ENCODE measurements at regions not wholly inside any gene's neighbourhood (a gene's known extent, or its start where the extent isn't known, plus 50 kb on each side); places are given as distances from the start of the nearest gene placed in this dataset.

DNA sequence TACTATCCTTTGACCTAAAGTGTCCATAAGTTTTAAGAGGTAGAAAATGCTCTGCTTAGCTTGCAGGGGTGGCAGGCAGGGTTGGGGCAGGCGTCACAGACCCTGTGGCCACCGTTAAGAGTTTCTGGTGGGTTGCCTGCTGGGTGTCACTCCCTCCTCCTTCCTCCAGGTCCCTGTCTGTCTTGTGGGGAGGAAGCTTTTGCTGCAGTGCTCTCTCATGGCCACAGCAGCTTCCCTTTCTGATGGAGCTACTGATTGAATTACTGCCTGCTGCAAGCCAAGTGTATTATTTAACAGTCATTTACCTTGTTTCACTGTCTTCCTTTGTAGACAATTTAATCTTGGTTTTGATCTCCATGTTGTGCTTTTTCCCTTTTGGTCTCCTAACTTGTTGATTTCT is 384.6 kb downstream of the IDS start:
- H3K79me2 ChIP-seq = no peaks in the 10 kb centered on the region
- no peaks in the 10 kb centered on the region for H3K4me1 ChIP-seq
- H3K27me3 ChIP-seq (ENCODE audit: control insufficient read depth, insufficient read depth, low read length) = no peaks in the 10 kb centered on the region
- no peak overlapping the region for H3K27ac ChIP-seq
- no peaks in the 10 kb centered on the region for H3K9me3 ChIP-seq (ENCODE audit: control insufficient read depth, low read length)
- H3K4me3 ChIP-seq (ENCODE audit: low read depth, low read length) = no peak overlapping the region
- no peak overlapping the region for H3K4me2 ChIP-seq (ENCODE audit: low read length)
- H3K9ac ChIP-seq = no peak overlapping the region
- TF ChIP-seq, protein P1, sequence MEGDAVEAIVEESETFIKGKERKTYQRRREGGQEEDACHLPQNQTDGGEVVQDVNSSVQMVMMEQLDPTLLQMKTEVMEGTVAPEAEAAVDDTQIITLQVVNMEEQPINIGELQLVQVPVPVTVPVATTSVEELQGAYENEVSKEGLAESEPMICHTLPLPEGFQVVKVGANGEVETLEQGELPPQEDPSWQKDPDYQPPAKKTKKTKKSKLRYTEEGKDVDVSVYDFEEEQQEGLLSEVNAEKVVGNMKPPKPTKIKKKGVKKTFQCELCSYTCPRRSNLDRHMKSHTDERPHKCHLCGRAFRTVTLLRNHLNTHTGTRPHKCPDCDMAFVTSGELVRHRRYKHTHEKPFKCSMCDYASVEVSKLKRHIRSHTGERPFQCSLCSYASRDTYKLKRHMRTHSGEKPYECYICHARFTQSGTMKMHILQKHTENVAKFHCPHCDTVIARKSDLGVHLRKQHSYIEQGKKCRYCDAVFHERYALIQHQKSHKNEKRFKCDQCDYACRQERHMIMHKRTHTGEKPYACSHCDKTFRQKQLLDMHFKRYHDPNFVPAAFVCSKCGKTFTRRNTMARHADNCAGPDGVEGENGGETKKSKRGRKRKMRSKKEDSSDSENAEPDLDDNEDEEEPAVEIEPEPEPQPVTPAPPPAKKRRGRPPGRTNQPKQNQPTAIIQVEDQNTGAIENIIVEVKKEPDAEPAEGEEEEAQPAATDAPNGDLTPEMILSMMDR (IDR thresholded peaks at IDR 0.05) = no peak
- H2AFZ ChIP-seq = no peak overlapping the region
- no peaks in the 10 kb centered on the region for H3K36me3 ChIP-seq (ENCODE audit: control insufficient read depth, insufficient read depth, low read length)

- Histone ChIP-seq H3K4me3 (ENCODE audit: low read depth, low read length) (no peak overlapping the region), H3K4me2 (ENCODE audit: low read length) (no peak overlapping the region), H3K4me1 (no peaks in the 10 kb centered on the region), H3K27ac (no peak overlapping the region), H3K9ac (no peak overlapping the region), H2AFZ (no peak overlapping the region), H3K36me3 (ENCODE audit: control insufficient read depth, insufficient read depth, low read length) (no peaks in the 10 kb centered on the region), H3K79me2 (no peaks in the 10 kb centered on the region), H3K9me3 (ENCODE audit: control insufficient read depth, low read length) (no peaks in the 10 kb centered on the region), H3K27me3 (ENCODE audit: control insufficient read depth, insufficient read depth, low read length) (no peaks in the 10 kb centered on the region)
- TF ChIP-seq, protein P1 (IDR thresholded peaks at IDR 0.05) = no peak
Measured at GRCh38 chrX:149114874-149115273, 390.2 kb downstream of the IDS start.

DNA sequence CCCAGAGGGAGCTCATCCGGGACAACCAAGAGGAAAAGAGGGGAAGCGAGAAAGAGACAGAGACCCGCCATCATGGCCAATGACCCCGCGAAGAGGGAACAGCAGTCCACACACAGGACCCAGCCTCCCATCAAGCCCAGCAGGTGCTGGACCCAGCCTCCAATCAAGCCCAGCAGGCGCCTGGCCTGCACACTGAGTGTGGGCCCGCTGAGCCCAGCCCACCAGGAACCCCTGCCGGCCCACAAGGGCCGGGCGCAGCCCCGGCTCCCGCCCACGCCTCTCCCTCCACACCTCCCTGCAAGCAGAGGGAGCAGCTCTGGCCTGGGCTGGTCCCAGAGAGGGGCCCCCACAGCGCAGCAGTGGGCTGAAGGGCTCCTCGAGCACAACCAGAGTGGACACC is 391.1 kb downstream of the IDS start:
- no peak overlapping the region for H2AFZ ChIP-seq
- no peak overlapping the region for H3K4me3 ChIP-seq (ENCODE audit: low read depth, low read length)
- H3K79me2 ChIP-seq = no peaks in the 10 kb centered on the region
- H3K9ac ChIP-seq = no peak overlapping the region
- H3K9me3 ChIP-seq (ENCODE audit: control insufficient read depth, low read length) = no peaks in the 10 kb centered on the region
- H3K27ac ChIP-seq = no peak overlapping the region
- no peaks in the 10 kb centered on the region for H3K27me3 ChIP-seq (ENCODE audit: control insufficient read depth, insufficient read depth, low read length)
- TF ChIP-seq, protein P1 (IDR thresholded peaks at IDR 0.05) = no peak
- H3K4me1 ChIP-seq = no peaks in the 10 kb centered on the region
- no peak overlapping the region for H3K4me2 ChIP-seq (ENCODE audit: low read length)
- no peaks in the 10 kb centered on the region for H3K36me3 ChIP-seq (ENCODE audit: control insufficient read depth, insufficient read depth, low read length)

- H3K36me3 ChIP-seq (ENCODE audit: control insufficient read depth, insufficient read depth, low read length) = no peaks in the 10 kb centered on the region
- no peak overlapping the region for H3K9ac ChIP-seq
- TF ChIP-seq, protein P1 (IDR thresholded peaks at IDR 0.05) = no peak
- H3K4me3 ChIP-seq (ENCODE audit: low read depth, low read length) = no peak overlapping the region
- no peaks in the 10 kb centered on the region for H3K79me2 ChIP-seq
- no peaks in the 10 kb centered on the region for H3K27me3 ChIP-seq (ENCODE audit: control insufficient read depth, insufficient read depth, low read length)
- no peak overlapping the region for H3K4me2 ChIP-seq (ENCODE audit: low read length)
- H3K4me1 ChIP-seq = no peaks in the 10 kb centered on the region
- no peaks in the 10 kb centered on the region for H3K9me3 ChIP-seq (ENCODE audit: control insufficient read depth, low read length)
- H3K27ac ChIP-seq = no peak overlapping the region
- no peak overlapping the region for H2AFZ ChIP-seq
Measured at GRCh38 chrX:149097786-149098185, 407.3 kb downstream of the IDS start.

DNA sequence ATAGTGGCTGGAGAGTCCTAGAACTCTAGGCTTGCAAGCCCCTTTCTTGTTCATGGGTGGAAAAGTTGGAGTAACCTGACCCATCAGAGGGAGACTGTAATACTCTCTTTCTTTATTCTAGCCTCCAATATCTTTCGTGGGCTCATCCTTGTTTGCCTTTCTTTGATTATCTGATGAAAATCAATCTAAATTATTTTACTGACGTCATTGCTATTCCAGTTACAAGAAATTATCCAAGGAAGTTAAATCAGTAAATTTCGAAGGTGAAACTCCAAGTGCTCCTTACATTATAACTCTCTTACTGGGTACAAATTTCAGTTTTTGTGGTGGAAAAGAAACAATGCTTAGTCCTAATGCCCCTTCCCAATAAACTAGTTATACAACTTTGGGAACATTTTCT is 412.9 kb downstream of the IDS start:
- Histone ChIP-seq H3K36me3 (ENCODE audit: control insufficient read depth, insufficient read depth, low read length) (no peaks in the 10 kb centered on the region), H3K4me1 (no peaks in the 10 kb centered on the region), H3K4me2 (ENCODE audit: low read length) (no peak overlapping the region), H3K4me3 (ENCODE audit: low read depth, low read length) (no peak overlapping the region), H3K9ac (no peak overlapping the region), H3K27ac (no peak overlapping the region), H2AFZ (no peak overlapping the region), H3K79me2 (no peaks in the 10 kb centered on the region), H3K27me3 (ENCODE audit: control insufficient read depth, insufficient read depth, low read length) (no peaks in the 10 kb centered on the region), H3K9me3 (ENCODE audit: control insufficient read depth, low read length) (no peaks in the 10 kb centered on the region)
- TF ChIP-seq, protein P1 (IDR thresholded peaks at IDR 0.05) = no peak

All from parathyroid adenoma (tissue), 2 donors.